ENCODE measurements at regions not wholly inside any gene's neighbourhood (a gene's known extent, or its start where the extent isn't known, plus 50 kb on each side); places are given as distances from the start of the nearest gene placed in this dataset.

GRCh38 chr5:63124266-63124665 is 545.6 kb downstream of the LRRC70 start:
- intact Hi-C loops (cut with DNase I): no loop called here
- Histone ChIP-seq H3K36me3 (ENCODE audit: insufficient read depth in 1 of 2, low read depth in 1 of 2) (no peaks in the 10 kb centered on the region), H3K4me1 (no peaks in the 10 kb centered on the region), H3K27ac (no peak overlapping the region), H3K9me3 (no peaks in the 10 kb centered on the region), H3K4me3 (no peak overlapping the region), H3K27me3 (ENCODE audit: insufficient read depth in 3 of 3, low read length in 2 of 3) (no peaks in the 10 kb centered on the region)
- DNase-seq (no peak), ATAC-seq (no peak)
- 59 to 90% (median 76%) methylated on average over 1 of the region's 1 CpG for WGBS, 3 donors
- no peak for TF ChIP-seq CTCF (IDR thresholded peaks at IDR 0.05)

GRCh38 chr5:63121471-63121870 is 542.9 kb downstream of the LRRC70 start:
- Histone ChIP-seq H3K4me3 (no peak overlapping the region), H3K27me3 (ENCODE audit: insufficient read depth in 3 of 3, low read length in 2 of 3) (no peaks in the 10 kb centered on the region), H3K36me3 (ENCODE audit: insufficient read depth in 1 of 2, low read depth in 1 of 2) (no peaks in the 10 kb centered on the region), H3K27ac (no peak overlapping the region), H3K4me1 (no peaks in the 10 kb centered on the region), H3K9me3 (no peaks in the 10 kb centered on the region)
- 78 to 84% (median 84%) methylated on average over 3 of the region's 3 CpGs for WGBS, 3 donors
- ATAC-seq (no peak), DNase-seq (no peak)
- no peak for TF ChIP-seq CTCF (IDR thresholded peaks at IDR 0.05)
- intact Hi-C loops (cut with DNase I): no loop called here

GRCh38 chr5:63118221-63118620 is 539.6 kb downstream of the LRRC70 start:
- H3K4me3 ChIP-seq: no peak overlapping the region
- H3K27ac ChIP-seq: no peak overlapping the region
- H3K4me1 ChIP-seq: no peaks in the 10 kb centered on the region
- intact Hi-C loops (cut with DNase I): no loop called here
- ATAC-seq (no peak), DNase-seq (no peak)
- WGBS, 3 donors: 85 to 99% (median 92%) methylated on average over 1 of the region's 1 CpG
- no peaks in the 10 kb centered on the region for H3K36me3 ChIP-seq (ENCODE audit: insufficient read depth in 1 of 2, low read depth in 1 of 2)
- H3K9me3 ChIP-seq: no peaks in the 10 kb centered on the region
- H3K27me3 ChIP-seq (ENCODE audit: insufficient read depth in 3 of 3, low read length in 2 of 3): no peaks in the 10 kb centered on the region
- TF ChIP-seq CTCF (IDR thresholded peaks at IDR 0.05): no peak

GRCh38 chr5:63111891-63112290 is 533.3 kb downstream of the LRRC70 start:
- ATAC-seq (no peak), DNase-seq (no peak)
- intact Hi-C loops (cut with DNase I): no loop called here
- H3K4me3 ChIP-seq: no peak overlapping the region
- no peaks in the 10 kb centered on the region for H3K4me1 ChIP-seq
- no peaks in the 10 kb centered on the region for H3K9me3 ChIP-seq
- no peak for TF ChIP-seq CTCF (IDR thresholded peaks at IDR 0.05)
- no peak overlapping the region for H3K27ac ChIP-seq
- no peaks in the 10 kb centered on the region for H3K27me3 ChIP-seq (ENCODE audit: insufficient read depth in 3 of 3, low read length in 2 of 3)
- no peaks in the 10 kb centered on the region for H3K36me3 ChIP-seq (ENCODE audit: insufficient read depth in 1 of 2, low read depth in 1 of 2)

GRCh38 chr5:63101870-63102269 is 523.3 kb downstream of the LRRC70 start:
- Histone ChIP-seq H3K36me3 (ENCODE audit: insufficient read depth in 1 of 2, low read depth in 1 of 2) (no peaks in the 10 kb centered on the region), H3K27me3 (ENCODE audit: insufficient read depth in 3 of 3, low read length in 2 of 3) (no peaks in the 10 kb centered on the region), H3K9me3 (no peaks in the 10 kb centered on the region), H3K4me3 (no peak overlapping the region), H3K27ac (no peak overlapping the region), H3K4me1 (no peaks in the 10 kb centered on the region)
- 82 to 89% (median 85%) methylated on average over 1 of the region's 1 CpG for WGBS, 3 donors
- intact Hi-C loops (cut with DNase I): no loop called here
- DNase-seq (no peak), ATAC-seq (no peak)
- TF ChIP-seq CTCF (IDR thresholded peaks at IDR 0.05): no peak
